ENCODE measurements at regions not wholly inside any gene's neighbourhood (a gene's known extent, or its start where the extent isn't known, plus 50 kb on each side); places are given as distances from the start of the nearest gene placed in this dataset.

DNA sequence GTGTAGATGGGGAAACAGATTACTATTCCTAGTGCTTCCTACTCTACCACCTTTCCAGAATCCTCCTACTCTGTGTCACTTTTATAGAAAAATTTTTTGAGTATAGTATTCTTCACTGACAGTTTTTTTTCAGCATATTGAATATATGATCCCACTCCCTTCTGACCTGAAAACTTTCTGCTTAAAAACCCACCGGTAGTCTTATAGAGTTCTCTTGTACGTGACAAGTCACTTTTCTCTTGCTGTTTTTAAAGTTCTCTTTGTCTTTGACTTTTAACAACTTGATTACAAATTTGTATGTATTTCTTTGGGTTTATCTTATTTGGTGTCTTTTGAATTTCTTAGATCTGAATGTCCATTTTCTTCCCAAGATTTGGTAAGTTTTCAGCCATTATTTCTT is 133.6 kb upstream of the SLC38A2 start:
- TF ChIP-seq CTCF (conservative IDR thresholded peaks at IDR 0.05 in 1 of 2, IDR thresholded peaks at IDR 0.05 in 1 of 2; ENCODE audit: low read depth in 1 of 2, low read length in 2 of 2) (no peak), EZH2 (IDR thresholded peaks at IDR 0.05; ENCODE audit: low read length, missing control alignments) (no peak)
